ENCODE measurements at regions not wholly inside any gene's neighbourhood (a gene's known extent, or its start where the extent isn't known, plus 50 kb on each side); places are given as distances from the start of the nearest gene placed in this dataset.

GRCh38 chr4:17195461-17196275, 297.2 kb upstream of the LDB2 start:
- intact Hi-C loops (cut with micrococcal nuclease; ENCODE audit: unreplicated experiment): no loop called here
- ChIA-PET CTCF (no interaction called here), POLR2A (ENCODE audit: low non-redundant PET) (no interaction called here)
- H3K27ac ChIP-seq (ENCODE audit: low read depth, low read length, poor library complexity, severe bottlenecking): no peak overlapping the region
- H3K9me3 ChIP-seq (ENCODE audit: low read depth, low read length, poor library complexity, severe bottlenecking): no peaks in the 10 kb centered on the region
- H3K27me3 ChIP-seq (replicated peaks; ENCODE audit: insufficient read depth, low read depth, low read length, poor library complexity): no peaks in the 10 kb centered on the region
- no peak for DNase-seq (ENCODE audit: low spot score)
- no peaks in the 10 kb centered on the region for H3K36me3 ChIP-seq (ENCODE audit: insufficient read depth, low read length, poor library complexity, severe bottlenecking)
- H3K4me3 ChIP-seq (ENCODE audit: low read depth, low read length, poor library complexity, severe bottlenecking): no peak overlapping the region
- BruUV-seq (replicated peaks): no TSS peak
- H3K4me1 ChIP-seq (ENCODE audit: insufficient read depth, low read length, poor library complexity, severe bottlenecking): no peaks in the 10 kb centered on the region
- TF ChIP-seq EZH2 (IDR thresholded peaks at IDR 0.05; ENCODE audit: borderline replicate concordance, low read depth, low read length, poor library complexity, severe bottlenecking): no peak

- H3K36me3 ChIP-seq (ENCODE audit: insufficient read depth, low read length, poor library complexity, severe bottlenecking): no peaks in the 10 kb centered on the region
- DNase-seq (ENCODE audit: low spot score): no peak
- no peaks in the 10 kb centered on the region for H3K9me3 ChIP-seq (ENCODE audit: low read depth, low read length, poor library complexity, severe bottlenecking)
- H3K4me3 ChIP-seq (ENCODE audit: low read depth, low read length, poor library complexity, severe bottlenecking): no peak overlapping the region
- no peak overlapping the region for H3K27ac ChIP-seq (ENCODE audit: low read depth, low read length, poor library complexity, severe bottlenecking)
- H3K4me1 ChIP-seq (ENCODE audit: insufficient read depth, low read length, poor library complexity, severe bottlenecking): no peaks in the 10 kb centered on the region
- no peaks in the 10 kb centered on the region for H3K27me3 ChIP-seq (replicated peaks; ENCODE audit: insufficient read depth, low read depth, low read length, poor library complexity)
- BruUV-seq (replicated peaks): no TSS peak
- CTCF ChIA-PET: no interaction called here
- TF ChIP-seq CTCF (conservative IDR thresholded peaks at IDR 0.05; ENCODE audit: low read depth, low read length): no peak
- TF ChIP-seq EZH2 (IDR thresholded peaks at IDR 0.05; ENCODE audit: borderline replicate concordance, low read depth, low read length, poor library complexity, severe bottlenecking): no peak
- intact Hi-C loops (cut with micrococcal nuclease; ENCODE audit: unreplicated experiment): no loop called here
- POLR2A ChIA-PET (ENCODE audit: low non-redundant PET): no interaction called here
Observed at GRCh38 chr4:17194586-17194985, 296.1 kb upstream of the LDB2 start.

- BruUV-seq (replicated peaks): no TSS peak
- ChIA-PET CTCF (no interaction called here), POLR2A (ENCODE audit: low non-redundant PET) (no interaction called here)
- H3K36me3 ChIP-seq (ENCODE audit: insufficient read depth, low read length, poor library complexity, severe bottlenecking): no peaks in the 10 kb centered on the region
- DNase-seq (ENCODE audit: low spot score): no peak
- no peak overlapping the region for H3K27ac ChIP-seq (ENCODE audit: low read depth, low read length, poor library complexity, severe bottlenecking)
- no peaks in the 10 kb centered on the region for H3K27me3 ChIP-seq (replicated peaks; ENCODE audit: insufficient read depth, low read depth, low read length, poor library complexity)
- no peaks in the 10 kb centered on the region for H3K4me1 ChIP-seq (ENCODE audit: insufficient read depth, low read length, poor library complexity, severe bottlenecking)
- no peak overlapping the region for H3K4me3 ChIP-seq (ENCODE audit: low read depth, low read length, poor library complexity, severe bottlenecking)
- TF ChIP-seq CTCF (conservative IDR thresholded peaks at IDR 0.05; ENCODE audit: low read depth, low read length): no peak
- TF ChIP-seq EZH2 (IDR thresholded peaks at IDR 0.05; ENCODE audit: borderline replicate concordance, low read depth, low read length, poor library complexity, severe bottlenecking): no peak
- intact Hi-C loops (cut with micrococcal nuclease; ENCODE audit: unreplicated experiment): no loop called here
- H3K9me3 ChIP-seq (ENCODE audit: low read depth, low read length, poor library complexity, severe bottlenecking): no peaks in the 10 kb centered on the region
Observed at GRCh38 chr4:17189759-17190158, 291.3 kb upstream of the LDB2 start.

GRCh38 chr4:17189401-17189720, 290.9 kb upstream of the LDB2 start:
- intact Hi-C loops (cut with micrococcal nuclease; ENCODE audit: unreplicated experiment): no loop called here
- Histone ChIP-seq H3K27me3 (replicated peaks; ENCODE audit: insufficient read depth, low read depth, low read length, poor library complexity) (no peaks in the 10 kb centered on the region), H3K36me3 (ENCODE audit: insufficient read depth, low read length, poor library complexity, severe bottlenecking) (no peaks in the 10 kb centered on the region), H3K4me1 (ENCODE audit: insufficient read depth, low read length, poor library complexity, severe bottlenecking) (no peaks in the 10 kb centered on the region), H3K27ac (ENCODE audit: low read depth, low read length, poor library complexity, severe bottlenecking) (no peak overlapping the region), H3K4me3 (ENCODE audit: low read depth, low read length, poor library complexity, severe bottlenecking) (no peak overlapping the region), H3K9me3 (ENCODE audit: low read depth, low read length, poor library complexity, severe bottlenecking) (no peaks in the 10 kb centered on the region)
- peak; percentile 42 for DNase-seq (ENCODE audit: low spot score)
- no peak for TF ChIP-seq CTCF (conservative IDR thresholded peaks at IDR 0.05; ENCODE audit: low read depth, low read length)
- no peak for TF ChIP-seq EZH2 (IDR thresholded peaks at IDR 0.05; ENCODE audit: borderline replicate concordance, low read depth, low read length, poor library complexity, severe bottlenecking)
- no TSS peak for BruUV-seq (replicated peaks)
- ChIA-PET CTCF (no interaction called here), POLR2A (ENCODE audit: low non-redundant PET) (no interaction called here)
